ENCODE measurements at regions not wholly inside any gene's neighbourhood (a gene's known extent, or its start where the extent isn't known, plus 50 kb on each side); places are given as distances from the start of the nearest gene placed in this dataset.

GRCh38 chr7:35900651-35901050 is 99.8 kb downstream of the SEPTIN7 start (continued):
- TF ChIP-seq, protein P1, sequence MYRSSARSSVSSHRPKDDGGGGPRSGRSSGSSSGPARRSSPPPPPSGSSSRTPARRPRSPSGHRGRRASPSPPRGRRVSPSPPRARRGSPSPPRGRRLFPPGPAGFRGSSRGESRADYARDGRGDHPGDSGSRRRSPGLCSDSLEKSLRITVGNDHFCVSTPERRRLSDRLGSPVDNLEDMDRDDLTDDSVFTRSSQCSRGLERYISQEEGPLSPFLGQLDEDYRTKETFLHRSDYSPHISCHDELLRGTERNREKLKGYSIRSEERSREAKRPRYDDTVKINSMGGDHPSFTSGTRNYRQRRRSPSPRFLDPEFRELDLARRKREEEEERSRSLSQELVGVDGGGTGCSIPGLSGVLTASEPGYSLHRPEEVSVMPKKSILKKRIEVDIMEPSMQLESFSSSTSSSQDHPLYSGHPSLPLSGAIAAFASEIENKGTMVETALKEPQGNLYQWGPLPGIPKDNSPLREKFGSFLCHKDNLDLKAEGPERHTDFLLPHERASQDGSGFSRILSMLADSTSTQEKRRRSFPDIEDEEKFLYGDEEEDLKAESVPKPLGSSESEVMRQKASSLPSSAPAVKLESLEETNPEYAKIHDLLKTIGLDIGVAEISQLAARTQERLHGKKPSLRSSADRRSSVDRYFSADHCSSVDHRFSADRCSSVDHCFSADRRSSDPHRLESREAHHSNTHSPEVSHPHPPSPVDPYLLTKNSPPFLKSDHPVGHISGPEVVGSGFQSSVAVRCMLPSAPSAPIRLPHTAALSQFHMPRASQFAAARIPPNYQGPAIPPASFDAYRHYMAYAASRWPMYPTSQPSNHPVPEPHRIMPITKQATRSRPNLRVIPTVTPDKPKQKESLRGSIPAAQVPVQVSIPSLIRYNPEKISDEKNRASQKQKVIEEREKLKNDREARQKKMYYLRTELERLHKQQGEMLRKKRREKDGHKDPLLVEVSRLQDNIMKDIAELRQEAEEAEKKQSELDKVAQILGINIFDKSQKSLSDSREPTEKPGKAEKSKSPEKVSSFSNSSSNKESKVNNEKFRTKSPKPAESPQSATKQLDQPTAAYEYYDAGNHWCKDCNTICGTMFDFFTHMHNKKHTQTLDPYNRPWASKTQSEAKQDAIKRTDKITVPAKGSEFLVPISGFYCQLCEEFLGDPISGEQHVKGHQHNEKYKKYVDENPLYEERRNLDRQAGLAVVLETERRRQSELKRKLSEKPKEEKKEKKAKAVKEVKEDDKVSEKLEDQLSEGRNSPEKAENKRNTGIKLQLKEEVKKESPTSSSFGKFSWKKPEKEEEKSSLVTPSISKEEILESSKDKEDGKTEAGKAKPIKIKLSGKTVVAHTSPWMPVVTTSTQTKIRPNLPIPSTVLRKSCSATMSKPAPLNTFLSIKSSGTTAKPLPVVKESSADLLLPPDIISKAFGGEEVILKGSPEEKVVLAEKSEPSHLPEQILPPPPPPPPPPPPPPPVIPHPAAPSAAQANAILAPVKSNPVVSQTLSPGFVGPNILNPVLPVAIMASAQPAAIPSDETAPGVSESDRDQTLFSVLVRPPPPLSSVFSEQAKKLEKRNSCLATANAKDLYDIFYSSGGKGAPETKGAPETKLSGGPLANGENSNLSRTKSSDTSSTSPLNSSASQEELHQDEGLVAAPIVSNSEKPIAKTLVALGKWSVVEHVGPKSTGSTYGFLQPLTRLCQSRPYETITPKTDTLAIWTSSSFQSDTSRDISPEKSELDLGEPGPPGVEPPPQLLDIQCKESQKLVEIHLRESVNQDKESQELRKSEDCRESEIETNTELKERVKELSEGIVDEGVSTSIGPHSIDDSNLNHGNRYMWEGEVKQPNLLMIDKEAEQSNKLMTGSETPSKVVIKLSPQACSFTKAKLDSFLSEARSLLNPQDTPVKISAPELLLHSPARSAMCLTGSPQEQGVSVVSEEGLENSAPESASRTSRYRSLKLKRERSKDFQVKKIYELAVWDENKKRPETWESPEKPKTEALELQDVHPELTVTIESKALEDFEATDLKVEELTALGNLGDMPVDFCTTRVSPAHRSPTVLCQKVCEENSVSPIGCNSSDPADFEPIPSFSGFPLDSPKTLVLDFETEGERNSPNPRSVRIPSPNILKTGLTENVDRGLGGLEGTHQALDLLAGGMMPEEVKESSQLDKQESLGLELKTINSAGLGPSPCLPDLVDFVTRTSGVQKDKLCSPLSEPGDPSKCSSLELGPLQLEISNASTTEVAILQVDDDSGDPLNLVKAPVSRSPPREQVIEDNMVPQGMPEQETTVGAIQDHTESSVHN (IDR thresholded peaks at IDR 0.05; ENCODE audit: borderline replicate concordance in 1 of 2, low read depth in 1 of 2): no peak
- TF ChIP-seq ZNF280B (CRISPR knock-in tag; IDR thresholded peaks at IDR 0.05) (no peak), HNRNPUL1 (IDR thresholded peaks at IDR 0.05; ENCODE audit: low read length) (no peak), NUFIP1 (IDR thresholded peaks at IDR 0.05; ENCODE audit: partially characterized antibody) (no peak), KAT7 (CRISPR knock-in tag; IDR thresholded peaks at IDR 0.05; ENCODE audit: borderline replicate concordance) (no peak), ZNF584 (CRISPR knock-in tag; IDR thresholded peaks at IDR 0.05; ENCODE audit: low read depth) (no peak)
- TF ChIP-seq, protein P2, sequence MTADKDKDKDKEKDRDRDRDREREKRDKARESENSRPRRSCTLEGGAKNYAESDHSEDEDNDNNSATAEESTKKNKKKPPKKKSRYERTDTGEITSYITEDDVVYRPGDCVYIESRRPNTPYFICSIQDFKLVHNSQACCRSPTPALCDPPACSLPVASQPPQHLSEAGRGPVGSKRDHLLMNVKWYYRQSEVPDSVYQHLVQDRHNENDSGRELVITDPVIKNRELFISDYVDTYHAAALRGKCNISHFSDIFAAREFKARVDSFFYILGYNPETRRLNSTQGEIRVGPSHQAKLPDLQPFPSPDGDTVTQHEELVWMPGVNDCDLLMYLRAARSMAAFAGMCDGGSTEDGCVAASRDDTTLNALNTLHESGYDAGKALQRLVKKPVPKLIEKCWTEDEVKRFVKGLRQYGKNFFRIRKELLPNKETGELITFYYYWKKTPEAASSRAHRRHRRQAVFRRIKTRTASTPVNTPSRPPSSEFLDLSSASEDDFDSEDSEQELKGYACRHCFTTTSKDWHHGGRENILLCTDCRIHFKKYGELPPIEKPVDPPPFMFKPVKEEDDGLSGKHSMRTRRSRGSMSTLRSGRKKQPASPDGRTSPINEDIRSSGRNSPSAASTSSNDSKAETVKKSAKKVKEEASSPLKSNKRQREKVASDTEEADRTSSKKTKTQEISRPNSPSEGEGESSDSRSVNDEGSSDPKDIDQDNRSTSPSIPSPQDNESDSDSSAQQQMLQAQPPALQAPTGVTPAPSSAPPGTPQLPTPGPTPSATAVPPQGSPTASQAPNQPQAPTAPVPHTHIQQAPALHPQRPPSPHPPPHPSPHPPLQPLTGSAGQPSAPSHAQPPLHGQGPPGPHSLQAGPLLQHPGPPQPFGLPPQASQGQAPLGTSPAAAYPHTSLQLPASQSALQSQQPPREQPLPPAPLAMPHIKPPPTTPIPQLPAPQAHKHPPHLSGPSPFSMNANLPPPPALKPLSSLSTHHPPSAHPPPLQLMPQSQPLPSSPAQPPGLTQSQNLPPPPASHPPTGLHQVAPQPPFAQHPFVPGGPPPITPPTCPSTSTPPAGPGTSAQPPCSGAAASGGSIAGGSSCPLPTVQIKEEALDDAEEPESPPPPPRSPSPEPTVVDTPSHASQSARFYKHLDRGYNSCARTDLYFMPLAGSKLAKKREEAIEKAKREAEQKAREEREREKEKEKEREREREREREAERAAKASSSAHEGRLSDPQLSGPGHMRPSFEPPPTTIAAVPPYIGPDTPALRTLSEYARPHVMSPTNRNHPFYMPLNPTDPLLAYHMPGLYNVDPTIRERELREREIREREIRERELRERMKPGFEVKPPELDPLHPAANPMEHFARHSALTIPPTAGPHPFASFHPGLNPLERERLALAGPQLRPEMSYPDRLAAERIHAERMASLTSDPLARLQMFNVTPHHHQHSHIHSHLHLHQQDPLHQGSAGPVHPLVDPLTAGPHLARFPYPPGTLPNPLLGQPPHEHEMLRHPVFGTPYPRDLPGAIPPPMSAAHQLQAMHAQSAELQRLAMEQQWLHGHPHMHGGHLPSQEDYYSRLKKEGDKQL (CRISPR knock-in tag; IDR thresholded peaks at IDR 0.05; ENCODE audit: borderline replicate concordance): no peak
- TF ChIP-seq, protein P3, sequence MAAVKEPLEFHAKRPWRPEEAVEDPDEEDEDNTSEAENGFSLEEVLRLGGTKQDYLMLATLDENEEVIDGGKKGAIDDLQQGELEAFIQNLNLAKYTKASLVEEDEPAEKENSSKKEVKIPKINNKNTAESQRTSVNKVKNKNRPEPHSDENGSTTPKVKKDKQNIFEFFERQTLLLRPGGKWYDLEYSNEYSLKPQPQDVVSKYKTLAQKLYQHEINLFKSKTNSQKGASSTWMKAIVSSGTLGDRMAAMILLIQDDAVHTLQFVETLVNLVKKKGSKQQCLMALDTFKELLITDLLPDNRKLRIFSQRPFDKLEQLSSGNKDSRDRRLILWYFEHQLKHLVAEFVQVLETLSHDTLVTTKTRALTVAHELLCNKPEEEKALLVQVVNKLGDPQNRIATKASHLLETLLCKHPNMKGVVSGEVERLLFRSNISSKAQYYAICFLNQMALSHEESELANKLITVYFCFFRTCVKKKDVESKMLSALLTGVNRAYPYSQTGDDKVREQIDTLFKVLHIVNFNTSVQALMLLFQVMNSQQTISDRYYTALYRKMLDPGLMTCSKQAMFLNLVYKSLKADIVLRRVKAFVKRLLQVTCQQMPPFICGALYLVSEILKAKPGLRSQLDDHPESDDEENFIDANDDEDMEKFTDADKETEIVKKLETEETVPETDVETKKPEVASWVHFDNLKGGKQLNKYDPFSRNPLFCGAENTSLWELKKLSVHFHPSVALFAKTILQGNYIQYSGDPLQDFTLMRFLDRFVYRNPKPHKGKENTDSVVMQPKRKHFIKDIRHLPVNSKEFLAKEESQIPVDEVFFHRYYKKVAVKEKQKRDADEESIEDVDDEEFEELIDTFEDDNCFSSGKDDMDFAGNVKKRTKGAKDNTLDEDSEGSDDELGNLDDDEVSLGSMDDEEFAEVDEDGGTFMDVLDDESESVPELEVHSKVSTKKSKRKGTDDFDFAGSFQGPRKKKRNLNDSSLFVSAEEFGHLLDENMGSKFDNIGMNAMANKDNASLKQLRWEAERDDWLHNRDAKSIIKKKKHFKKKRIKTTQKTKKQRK (IDR thresholded peaks at IDR 0.05; ENCODE audit: borderline replicate concordance, low read depth, low read length): no peak
